Keratinocyte (primary cell): ENCODE measurements at regions not wholly inside any gene's neighbourhood (a gene's known extent, or its start where the extent isn't known, plus 50 kb on each side); places are given as distances from the start of the nearest gene placed in this dataset.

Source experiments
- DNase-seq: peaks from one replicate; pipeline ENCODE4 v3.0.0-alpha.2; 2011; ENCODE audit warnings: low read depth, missing footprints, low spot score
- FAIRE-seq: peaks from 2 replicates; lab custom pipeline; 2011; peaks lifted over from hg19 to GRCh38; lab: Jason Lieb, UNC
- H2AFZ ChIP-seq: 2 replicates; pipeline ENCODE4 v1.6.0; 2012; ENCODE audit warnings: low read length, control low read depth, inconsistent platforms; ENCODE audit not compliant: control insufficient read depth
- H3K27ac ChIP-seq: 2 replicates; pipeline ENCODE4 v1.5.1; 2011; ENCODE audit warnings: low read length; ENCODE audit not compliant: control insufficient read depth, insufficient read depth
- H3K27me3 ChIP-seq: 3 replicates; pipeline ENCODE4 v1.6.0; 2011; ENCODE audit warnings: low read length; ENCODE audit not compliant: control insufficient read depth, insufficient read depth; ENCODE audit errors: extremely low read depth
- H3K36me3 ChIP-seq, 2 experiments: 2 replicates in 1 of 2; 3 replicates in 1 of 2; pipeline ENCODE4 v1.5.1; 2011; ENCODE audit warnings: low read length in 2 of 2, mild to moderate bottlenecking in 1 of 2; ENCODE audit not compliant: control insufficient read depth in 2 of 2, insufficient read depth in 2 of 2; ENCODE audit errors: extremely low read depth in 1 of 2
- H3K4me1 ChIP-seq: 3 replicates; pipeline ENCODE4 v1.5.1; 2011; ENCODE audit warnings: low read length; ENCODE audit not compliant: control insufficient read depth, insufficient read depth; ENCODE audit errors: extremely low read depth
- H3K4me2 ChIP-seq: 3 replicates; pipeline ENCODE4 v1.6.0; 2011; ENCODE audit warnings: low read depth, low read length; ENCODE audit not compliant: control insufficient read depth, insufficient read depth; ENCODE audit errors: extremely low read depth
- H3K4me3 ChIP-seq, 3 experiments: fragments of 200-600 bp in 1 of 3; sonication (generic) in 1 of 3; 2 replicates in 2 of 3; 3 replicates in 1 of 3; pipeline ENCODE4 v1.5.1; 2011 to 2016; ENCODE audit warnings: low read length in 3 of 3, mild to moderate bottlenecking in 3 of 3, control low read depth in 2 of 3, inconsistent platforms in 1 of 3, low read depth in 1 of 3, mixed read lengths in 1 of 3, mixed run types in 1 of 3, moderate library complexity in 1 of 3; ENCODE audit not compliant: control insufficient read depth in 2 of 3, insufficient read depth in 2 of 3; ENCODE audit errors: extremely low read depth in 1 of 3
- H3K79me2 ChIP-seq: 2 replicates; pipeline ENCODE4 v1.6.0; 2012; ENCODE audit warnings: low read length; ENCODE audit not compliant: control insufficient read depth, insufficient read depth
- H3K9ac ChIP-seq: 3 replicates; pipeline ENCODE4 v1.6.0; 2011; ENCODE audit warnings: low read length; ENCODE audit not compliant: control insufficient read depth, insufficient read depth; ENCODE audit errors: extremely low read depth
- H3K9me1 ChIP-seq: 3 replicates; pipeline ENCODE4 v1.6.0; 2011; ENCODE audit warnings: low read length; ENCODE audit not compliant: control insufficient read depth, insufficient read depth; ENCODE audit errors: extremely low read depth
- H3K9me3 ChIP-seq: 2 replicates; pipeline ENCODE4 v1.5.1; 2012; ENCODE audit warnings: low read depth, low read length; ENCODE audit not compliant: control insufficient read depth
- H4K20me1 ChIP-seq: 3 replicates; pipeline ENCODE4 v1.6.0; 2011; ENCODE audit warnings: low read length; ENCODE audit not compliant: control insufficient read depth, insufficient read depth; ENCODE audit errors: extremely low read depth
- EZH2 ChIP-seq: IDR thresholded peaks from one replicate; pipeline ENCODE4 v1.6.1; 2012; ENCODE audit warnings: inconsistent platforms, mild to moderate bottlenecking, low read length, moderate library complexity
- dilution Hi-C: fragments of 300-500 bp; cut with MboI; formaldehyde crosslinking; loops from one replicate; pipeline ENCODE4 v1.7.0; 2020; ENCODE audit warnings: low sequenced_read_pairs; ENCODE audit not compliant: extremely low pct_ligation_motif_present
- TF ChIP-seq, protein P1 (sequence below), 3 experiments: IDR thresholded peaks in 1 of 3; conservative IDR thresholded peaks in 1 of 3; optimal IDR thresholded peaks in 1 of 3; 2 replicates in 2 of 3; 3 replicates in 1 of 3; pipeline versions ENCODE3 to v1.5.1; 2011; ENCODE audit warnings: low read length in 3 of 3, mild to moderate bottlenecking in 3 of 3, moderate library complexity in 2 of 3, control low read depth in 1 of 3, inconsistent platforms in 1 of 3; ENCODE audit not compliant: insufficient read depth in 2 of 3; ENCODE audit errors: extremely low read depth in 1 of 3

DNA sequence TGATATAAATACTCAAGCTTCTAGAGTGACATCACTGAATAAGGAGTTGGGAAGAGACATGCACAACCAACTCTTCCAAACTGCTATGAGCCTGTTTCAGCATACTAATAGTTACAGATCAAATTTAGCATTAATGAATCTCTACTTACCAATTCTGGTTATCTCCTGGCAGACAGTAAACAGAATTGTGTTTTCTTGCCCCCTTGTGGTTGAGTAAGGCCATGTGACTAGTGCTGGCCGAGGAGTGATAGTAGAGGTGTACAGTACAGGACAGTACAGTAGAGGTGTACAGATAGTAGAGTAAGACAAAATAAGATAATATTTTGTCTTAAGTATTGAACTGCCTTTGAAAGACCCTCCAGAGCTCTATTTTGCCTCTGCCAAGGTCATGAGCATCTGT, 681.4 kb downstream of the GABRG1 start:
- dilution Hi-C loops, result no loop called here
- Histone ChIP-seq H3K27ac (no peak overlapping the region), H3K4me2 (no peak overlapping the region), H3K9me1 (no peaks in the 10 kb centered on the region), H3K9ac (no peak overlapping the region), H3K9me3 (no peaks in the 10 kb centered on the region), H3K79me2 (no peaks in the 10 kb centered on the region), H3K4me3 (no peak overlapping the region), H3K27me3 (no peaks in the 10 kb centered on the region), H2AFZ (no peak overlapping the region), H3K4me1 (no peaks in the 10 kb centered on the region), H3K36me3 (no peaks in the 10 kb centered on the region), H4K20me1 (no peaks in the 10 kb centered on the region)
- DNase-seq (no peak), FAIRE-seq (no peak)
- TF ChIP-seq, protein P1, sequence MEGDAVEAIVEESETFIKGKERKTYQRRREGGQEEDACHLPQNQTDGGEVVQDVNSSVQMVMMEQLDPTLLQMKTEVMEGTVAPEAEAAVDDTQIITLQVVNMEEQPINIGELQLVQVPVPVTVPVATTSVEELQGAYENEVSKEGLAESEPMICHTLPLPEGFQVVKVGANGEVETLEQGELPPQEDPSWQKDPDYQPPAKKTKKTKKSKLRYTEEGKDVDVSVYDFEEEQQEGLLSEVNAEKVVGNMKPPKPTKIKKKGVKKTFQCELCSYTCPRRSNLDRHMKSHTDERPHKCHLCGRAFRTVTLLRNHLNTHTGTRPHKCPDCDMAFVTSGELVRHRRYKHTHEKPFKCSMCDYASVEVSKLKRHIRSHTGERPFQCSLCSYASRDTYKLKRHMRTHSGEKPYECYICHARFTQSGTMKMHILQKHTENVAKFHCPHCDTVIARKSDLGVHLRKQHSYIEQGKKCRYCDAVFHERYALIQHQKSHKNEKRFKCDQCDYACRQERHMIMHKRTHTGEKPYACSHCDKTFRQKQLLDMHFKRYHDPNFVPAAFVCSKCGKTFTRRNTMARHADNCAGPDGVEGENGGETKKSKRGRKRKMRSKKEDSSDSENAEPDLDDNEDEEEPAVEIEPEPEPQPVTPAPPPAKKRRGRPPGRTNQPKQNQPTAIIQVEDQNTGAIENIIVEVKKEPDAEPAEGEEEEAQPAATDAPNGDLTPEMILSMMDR (optimal IDR thresholded peaks at IDR 0.05 in 1 of 3, IDR thresholded peaks at IDR 0.05 in 1 of 3, conservative IDR thresholded peaks at IDR 0.05 in 1 of 3; ENCODE audit: extremely low read depth in 1 of 3, insufficient read depth in 2 of 3, low read length in 3 of 3), result peak in 1 of 3 experiments; percentile 29
- no peak for TF ChIP-seq EZH2

DNA sequence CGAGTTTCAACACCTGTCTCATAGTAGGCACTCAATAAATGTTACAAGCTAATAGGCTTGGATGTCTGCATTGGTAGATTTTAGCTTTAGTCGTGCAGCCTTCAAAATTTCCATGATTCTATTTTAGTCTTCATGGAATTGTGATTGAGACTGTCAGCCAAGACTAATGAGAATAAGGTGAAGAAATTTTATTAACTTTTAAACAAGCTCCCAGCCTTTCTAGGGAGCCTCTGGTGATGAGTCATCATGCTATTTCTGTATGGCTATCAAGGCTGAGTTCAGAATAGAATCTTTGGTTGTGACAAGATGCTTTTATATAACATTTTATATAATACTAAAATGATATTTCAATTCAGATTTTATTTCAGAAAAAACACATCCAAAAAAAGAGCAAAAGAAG, 685.8 kb downstream of the GABRG1 start:
- Histone ChIP-seq H3K4me1 (no peaks in the 10 kb centered on the region), H3K79me2 (no peaks in the 10 kb centered on the region), H4K20me1 (no peaks in the 10 kb centered on the region), H3K36me3 (no peaks in the 10 kb centered on the region), H3K27me3 (no peaks in the 10 kb centered on the region), H2AFZ (no peak overlapping the region), H3K4me2 (no peak overlapping the region), H3K27ac (no peak overlapping the region), H3K9ac (no peak overlapping the region), H3K9me1 (no peaks in the 10 kb centered on the region), H3K9me3 (no peaks in the 10 kb centered on the region), H3K4me3 (no peak overlapping the region)
- dilution Hi-C loops, result no loop called here
- FAIRE-seq (no peak), DNase-seq (no peak)
- TF ChIP-seq, protein P1 (optimal IDR thresholded peaks at IDR 0.05 in 1 of 3, IDR thresholded peaks at IDR 0.05 in 1 of 3, conservative IDR thresholded peaks at IDR 0.05 in 1 of 3; ENCODE audit: extremely low read depth in 1 of 3, insufficient read depth in 2 of 3, low read length in 3 of 3), result no peak
- TF ChIP-seq EZH2, result no peak
